ENCODE measurements at regions not wholly inside any gene's neighbourhood (a gene's known extent, or its start where the extent isn't known, plus 50 kb on each side); places are given as distances from the start of the nearest gene placed in this dataset.

- no peak for TF ChIP-seq PRPF4 (IDR thresholded peaks at IDR 0.05; ENCODE audit: insufficient read depth, low read depth, low read length, poor library complexity, severe bottlenecking)
- TF ChIP-seq, protein P1, sequence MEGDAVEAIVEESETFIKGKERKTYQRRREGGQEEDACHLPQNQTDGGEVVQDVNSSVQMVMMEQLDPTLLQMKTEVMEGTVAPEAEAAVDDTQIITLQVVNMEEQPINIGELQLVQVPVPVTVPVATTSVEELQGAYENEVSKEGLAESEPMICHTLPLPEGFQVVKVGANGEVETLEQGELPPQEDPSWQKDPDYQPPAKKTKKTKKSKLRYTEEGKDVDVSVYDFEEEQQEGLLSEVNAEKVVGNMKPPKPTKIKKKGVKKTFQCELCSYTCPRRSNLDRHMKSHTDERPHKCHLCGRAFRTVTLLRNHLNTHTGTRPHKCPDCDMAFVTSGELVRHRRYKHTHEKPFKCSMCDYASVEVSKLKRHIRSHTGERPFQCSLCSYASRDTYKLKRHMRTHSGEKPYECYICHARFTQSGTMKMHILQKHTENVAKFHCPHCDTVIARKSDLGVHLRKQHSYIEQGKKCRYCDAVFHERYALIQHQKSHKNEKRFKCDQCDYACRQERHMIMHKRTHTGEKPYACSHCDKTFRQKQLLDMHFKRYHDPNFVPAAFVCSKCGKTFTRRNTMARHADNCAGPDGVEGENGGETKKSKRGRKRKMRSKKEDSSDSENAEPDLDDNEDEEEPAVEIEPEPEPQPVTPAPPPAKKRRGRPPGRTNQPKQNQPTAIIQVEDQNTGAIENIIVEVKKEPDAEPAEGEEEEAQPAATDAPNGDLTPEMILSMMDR (IDR thresholded peaks at IDR 0.05 in 2 of 3, conservative IDR thresholded peaks at IDR 0.05 in 1 of 3; ENCODE audit: insufficient read depth in 2 of 3, low read depth in 1 of 3, low read length in 3 of 3), result no peak
- TF ChIP-seq PHF20 (IDR thresholded peaks at IDR 0.05; ENCODE audit: partially characterized antibody), result no peak
- TF ChIP-seq, protein P2, sequence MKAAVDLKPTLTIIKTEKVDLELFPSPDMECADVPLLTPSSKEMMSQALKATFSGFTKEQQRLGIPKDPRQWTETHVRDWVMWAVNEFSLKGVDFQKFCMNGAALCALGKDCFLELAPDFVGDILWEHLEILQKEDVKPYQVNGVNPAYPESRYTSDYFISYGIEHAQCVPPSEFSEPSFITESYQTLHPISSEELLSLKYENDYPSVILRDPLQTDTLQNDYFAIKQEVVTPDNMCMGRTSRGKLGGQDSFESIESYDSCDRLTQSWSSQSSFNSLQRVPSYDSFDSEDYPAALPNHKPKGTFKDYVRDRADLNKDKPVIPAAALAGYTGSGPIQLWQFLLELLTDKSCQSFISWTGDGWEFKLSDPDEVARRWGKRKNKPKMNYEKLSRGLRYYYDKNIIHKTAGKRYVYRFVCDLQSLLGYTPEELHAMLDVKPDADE (conservative IDR thresholded peaks at IDR 0.05; ENCODE audit: control insufficient read depth, low read depth, low read length), result no peak
- TF ChIP-seq, protein P3, sequence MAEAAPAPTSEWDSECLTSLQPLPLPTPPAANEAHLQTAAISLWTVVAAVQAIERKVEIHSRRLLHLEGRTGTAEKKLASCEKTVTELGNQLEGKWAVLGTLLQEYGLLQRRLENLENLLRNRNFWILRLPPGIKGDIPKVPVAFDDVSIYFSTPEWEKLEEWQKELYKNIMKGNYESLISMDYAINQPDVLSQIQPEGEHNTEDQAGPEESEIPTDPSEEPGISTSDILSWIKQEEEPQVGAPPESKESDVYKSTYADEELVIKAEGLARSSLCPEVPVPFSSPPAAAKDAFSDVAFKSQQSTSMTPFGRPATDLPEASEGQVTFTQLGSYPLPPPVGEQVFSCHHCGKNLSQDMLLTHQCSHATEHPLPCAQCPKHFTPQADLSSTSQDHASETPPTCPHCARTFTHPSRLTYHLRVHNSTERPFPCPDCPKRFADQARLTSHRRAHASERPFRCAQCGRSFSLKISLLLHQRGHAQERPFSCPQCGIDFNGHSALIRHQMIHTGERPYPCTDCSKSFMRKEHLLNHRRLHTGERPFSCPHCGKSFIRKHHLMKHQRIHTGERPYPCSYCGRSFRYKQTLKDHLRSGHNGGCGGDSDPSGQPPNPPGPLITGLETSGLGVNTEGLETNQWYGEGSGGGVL (CRISPR knock-in tag; IDR thresholded peaks at IDR 0.05), result no peak
- TF ChIP-seq MAFG (tag; conservative IDR thresholded peaks at IDR 0.05), result no peak
- TF ChIP-seq, protein P4, sequence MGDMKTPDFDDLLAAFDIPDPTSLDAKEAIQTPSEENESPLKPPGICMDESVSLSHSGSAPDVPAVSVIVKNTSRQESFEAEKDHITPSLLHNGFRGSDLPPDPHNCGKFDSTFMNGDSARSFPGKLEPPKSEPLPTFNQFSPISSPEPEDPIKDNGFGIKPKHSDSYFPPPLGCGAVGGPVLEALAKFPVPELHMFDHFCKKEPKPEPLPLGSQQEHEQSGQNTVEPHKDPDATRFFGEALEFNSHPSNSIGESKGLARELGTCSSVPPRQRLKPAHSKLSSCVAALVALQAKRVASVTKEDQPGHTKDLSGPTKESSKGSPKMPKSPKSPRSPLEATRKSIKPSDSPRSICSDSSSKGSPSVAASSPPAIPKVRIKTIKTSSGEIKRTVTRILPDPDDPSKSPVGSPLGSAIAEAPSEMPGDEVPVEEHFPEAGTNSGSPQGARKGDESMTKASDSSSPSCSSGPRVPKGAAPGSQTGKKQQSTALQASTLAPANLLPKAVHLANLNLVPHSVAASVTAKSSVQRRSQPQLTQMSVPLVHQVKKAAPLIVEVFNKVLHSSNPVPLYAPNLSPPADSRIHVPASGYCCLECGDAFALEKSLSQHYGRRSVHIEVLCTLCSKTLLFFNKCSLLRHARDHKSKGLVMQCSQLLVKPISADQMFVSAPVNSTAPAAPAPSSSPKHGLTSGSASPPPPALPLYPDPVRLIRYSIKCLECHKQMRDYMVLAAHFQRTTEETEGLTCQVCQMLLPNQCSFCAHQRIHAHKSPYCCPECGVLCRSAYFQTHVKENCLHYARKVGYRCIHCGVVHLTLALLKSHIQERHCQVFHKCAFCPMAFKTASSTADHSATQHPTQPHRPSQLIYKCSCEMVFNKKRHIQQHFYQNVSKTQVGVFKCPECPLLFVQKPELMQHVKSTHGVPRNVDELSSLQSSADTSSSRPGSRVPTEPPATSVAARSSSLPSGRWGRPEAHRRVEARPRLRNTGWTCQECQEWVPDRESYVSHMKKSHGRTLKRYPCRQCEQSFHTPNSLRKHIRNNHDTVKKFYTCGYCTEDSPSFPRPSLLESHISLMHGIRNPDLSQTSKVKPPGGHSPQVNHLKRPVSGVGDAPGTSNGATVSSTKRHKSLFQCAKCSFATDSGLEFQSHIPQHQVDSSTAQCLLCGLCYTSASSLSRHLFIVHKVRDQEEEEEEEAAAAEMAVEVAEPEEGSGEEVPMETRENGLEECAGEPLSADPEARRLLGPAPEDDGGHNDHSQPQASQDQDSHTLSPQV (IDR thresholded peaks at IDR 0.05), result no peak
- TF ChIP-seq SAFB (IDR thresholded peaks at IDR 0.05; ENCODE audit: borderline replicate concordance, low read depth, low read length), result no peak
Measured at GRCh38 chr3:26368312-26368711, 254.3 kb upstream of the LRRC3B start.

Measured in K562 (cell line).